HG03575 (cell line): ENCODE measurements at regions not wholly inside any gene's neighbourhood (a gene's known extent, or its start where the extent isn't known, plus 50 kb on each side); places are given as distances from the start of the nearest gene placed in this dataset.

Experiments
- ATAC-seq: cut with Tn5 transposase; IDR thresholded peaks from one replicate; pipeline ENCODE4 v1.9.1; 2021; ENCODE audit not compliant: unreplicated experiment, insufficient number of reproducible peaks, low FRiP score; ENCODE audit errors: extremely low read depth

- ATAC-seq, result no peak
Measured at GRCh38 chr16:17603626-17604025, 132.9 kb upstream of the XYLT1 start.

- ATAC-seq, result no peak
Measured at GRCh38 chr16:17602678-17603077, 131.9 kb upstream of the XYLT1 start.

GRCh38 chr16:17598968-17599367 lies 128.2 kb upstream of the XYLT1 start:
- ATAC-seq, result no peak

- no peak for ATAC-seq
Measured at GRCh38 chr16:17591655-17592405, 121.1 kb upstream of the XYLT1 start.

- no peak for ATAC-seq
Measured at GRCh38 chr16:17590711-17591654, 120.2 kb upstream of the XYLT1 start.

GRCh38 chr16:17589898-17590297 lies 119.1 kb upstream of the XYLT1 start:
- ATAC-seq, result no peak

GRCh38 chr16:17585449-17586074 lies 114.8 kb upstream of the XYLT1 start:
- no peak for ATAC-seq

- ATAC-seq, result no peak
Measured at GRCh38 chr16:17578981-17579874, 108.5 kb upstream of the XYLT1 start.

GRCh38 chr16:17574256-17574655 lies 103.5 kb upstream of the XYLT1 start:
- no peak for ATAC-seq

GRCh38 chr16:17572145-17572544 lies 101.4 kb upstream of the XYLT1 start:
- no peak for ATAC-seq

- ATAC-seq, result no peak
Measured at GRCh38 chr16:17571499-17572093, 100.8 kb upstream of the XYLT1 start.

GRCh38 chr16:17568239-17568638 lies 97.5 kb upstream of the XYLT1 start:
- ATAC-seq, result no peak

- ATAC-seq, result no peak
Measured at GRCh38 chr16:17567455-17567854, 96.7 kb upstream of the XYLT1 start.

GRCh38 chr16:17566656-17567450 lies 96.1 kb upstream of the XYLT1 start:
- ATAC-seq, result no peak

GRCh38 chr16:17566075-17566474 lies 95.3 kb upstream of the XYLT1 start:
- no peak for ATAC-seq

- ATAC-seq, result no peak
Measured at GRCh38 chr16:17565605-17566004, 94.8 kb upstream of the XYLT1 start.

- ATAC-seq, result no peak
Measured at GRCh38 chr16:17564856-17565255, 94.1 kb upstream of the XYLT1 start.
